ENCODE measurements at regions not wholly inside any gene's neighbourhood (a gene's known extent, or its start where the extent isn't known, plus 50 kb on each side); places are given as distances from the start of the nearest gene placed in this dataset.

DNA sequence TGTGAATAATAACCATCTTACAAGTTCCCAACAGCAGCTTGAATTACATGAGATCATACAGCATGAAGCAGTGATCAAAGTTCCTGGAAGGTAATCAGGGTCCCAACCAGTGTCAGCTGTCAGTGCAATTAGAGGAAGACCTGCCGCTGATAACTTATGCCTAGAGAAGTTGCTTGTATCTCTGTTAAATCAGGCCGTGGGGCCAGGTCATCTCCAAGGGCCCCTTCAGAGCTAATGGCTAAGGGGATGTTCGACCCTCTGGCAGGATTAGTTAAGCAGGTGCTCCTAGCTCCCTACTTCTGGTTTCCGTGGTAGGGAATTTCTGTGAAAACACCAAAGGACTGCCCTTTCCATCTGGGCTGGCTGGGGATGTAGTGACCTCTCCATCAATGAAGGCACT is 251.0 kb downstream of the FAM43A start:
- Histone ChIP-seq H3K27ac (ENCODE audit: low read depth, low read length) (no peak overlapping the region), H3K9me3 (ENCODE audit: insufficient read depth, low read length) (0 out of 2 replicates have a peak, but pooled peaks cover 8% of the 10 kb centered on the region), H3K36me3 (ENCODE audit: low read length) (no peaks in the 10 kb centered on the region), H3K9ac (ENCODE audit: low read length) (no peak overlapping the region), H3F3A (ENCODE audit: insufficient read depth) (no peaks in the 10 kb centered on the region), H2AFZ (ENCODE audit: low read depth, low read length, severe bottlenecking) (no peak overlapping the region), H3K79me2 (ENCODE audit: insufficient read depth, low read length) (no peaks in the 10 kb centered on the region), H4K20me1 (ENCODE audit: low read depth, low read length) (no peaks in the 10 kb centered on the region), H3K4me3 (ENCODE audit: insufficient read depth, low read length, poor library complexity, severe bottlenecking) (no peak overlapping the region), H3K4me2 (ENCODE audit: low read depth, low read length, poor library complexity, severe bottlenecking) (no peak overlapping the region), H3K27me3 (ENCODE audit: low read length) (no peaks in the 10 kb centered on the region), H3K9me2 (replicated peaks; ENCODE audit: insufficient read depth, low read length) (no peaks in the 10 kb centered on the region)
- TF ChIP-seq, protein P1, sequence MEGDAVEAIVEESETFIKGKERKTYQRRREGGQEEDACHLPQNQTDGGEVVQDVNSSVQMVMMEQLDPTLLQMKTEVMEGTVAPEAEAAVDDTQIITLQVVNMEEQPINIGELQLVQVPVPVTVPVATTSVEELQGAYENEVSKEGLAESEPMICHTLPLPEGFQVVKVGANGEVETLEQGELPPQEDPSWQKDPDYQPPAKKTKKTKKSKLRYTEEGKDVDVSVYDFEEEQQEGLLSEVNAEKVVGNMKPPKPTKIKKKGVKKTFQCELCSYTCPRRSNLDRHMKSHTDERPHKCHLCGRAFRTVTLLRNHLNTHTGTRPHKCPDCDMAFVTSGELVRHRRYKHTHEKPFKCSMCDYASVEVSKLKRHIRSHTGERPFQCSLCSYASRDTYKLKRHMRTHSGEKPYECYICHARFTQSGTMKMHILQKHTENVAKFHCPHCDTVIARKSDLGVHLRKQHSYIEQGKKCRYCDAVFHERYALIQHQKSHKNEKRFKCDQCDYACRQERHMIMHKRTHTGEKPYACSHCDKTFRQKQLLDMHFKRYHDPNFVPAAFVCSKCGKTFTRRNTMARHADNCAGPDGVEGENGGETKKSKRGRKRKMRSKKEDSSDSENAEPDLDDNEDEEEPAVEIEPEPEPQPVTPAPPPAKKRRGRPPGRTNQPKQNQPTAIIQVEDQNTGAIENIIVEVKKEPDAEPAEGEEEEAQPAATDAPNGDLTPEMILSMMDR (IDR thresholded peaks at IDR 0.05; ENCODE audit: insufficient read depth, low read length, poor library complexity, severe bottlenecking), result no peak

DNA sequence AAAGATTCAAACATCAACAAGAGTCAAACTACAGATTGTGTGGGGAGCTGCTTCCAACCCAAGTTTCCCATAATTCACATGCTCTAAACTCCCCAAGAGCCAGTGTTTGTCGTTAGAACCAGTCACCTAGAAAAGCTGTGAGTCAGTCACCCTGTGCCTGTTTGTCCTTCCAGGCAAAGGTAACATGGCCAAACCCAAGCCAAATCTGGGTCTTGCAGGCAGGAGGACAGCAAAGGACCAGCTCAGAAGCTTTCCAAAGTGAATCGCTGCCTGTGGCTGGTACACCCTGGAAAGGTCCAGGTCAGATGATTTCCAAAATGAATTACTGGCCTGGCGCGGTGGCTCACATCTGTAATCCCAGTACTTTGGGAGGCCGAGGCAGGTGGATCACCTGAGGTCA is 251.5 kb downstream of the FAM43A start:
- no peak overlapping the region for H3K4me3 ChIP-seq (ENCODE audit: insufficient read depth, low read length, poor library complexity, severe bottlenecking)
- no peak overlapping the region for H2AFZ ChIP-seq (ENCODE audit: low read depth, low read length, severe bottlenecking)
- no peaks in the 10 kb centered on the region for H3K36me3 ChIP-seq (ENCODE audit: low read length)
- H4K20me1 ChIP-seq (ENCODE audit: low read depth, low read length), result no peaks in the 10 kb centered on the region
- 0 out of 2 replicates have a peak, but pooled peaks cover 8% of the 10 kb centered on the region for H3K9me3 ChIP-seq (ENCODE audit: insufficient read depth, low read length)
- H3K9ac ChIP-seq (ENCODE audit: low read length), result no peak overlapping the region
- H3K9me2 ChIP-seq (replicated peaks; ENCODE audit: insufficient read depth, low read length), result no peaks in the 10 kb centered on the region
- no peak overlapping the region for H3K4me2 ChIP-seq (ENCODE audit: low read depth, low read length, poor library complexity, severe bottlenecking)
- H3K27me3 ChIP-seq (ENCODE audit: low read length), result no peaks in the 10 kb centered on the region
- no peak for TF ChIP-seq EZH2phosphoT487 (conservative IDR thresholded peaks at IDR 0.05; ENCODE audit: low read length)
- TF ChIP-seq, protein P1 (IDR thresholded peaks at IDR 0.05; ENCODE audit: insufficient read depth, low read length, poor library complexity, severe bottlenecking), result no peak
- no peak overlapping the region for H3K27ac ChIP-seq (ENCODE audit: low read depth, low read length)
- H3F3A ChIP-seq (ENCODE audit: insufficient read depth), result no peaks in the 10 kb centered on the region
- H3K79me2 ChIP-seq (ENCODE audit: insufficient read depth, low read length), result no peaks in the 10 kb centered on the region

DNA sequence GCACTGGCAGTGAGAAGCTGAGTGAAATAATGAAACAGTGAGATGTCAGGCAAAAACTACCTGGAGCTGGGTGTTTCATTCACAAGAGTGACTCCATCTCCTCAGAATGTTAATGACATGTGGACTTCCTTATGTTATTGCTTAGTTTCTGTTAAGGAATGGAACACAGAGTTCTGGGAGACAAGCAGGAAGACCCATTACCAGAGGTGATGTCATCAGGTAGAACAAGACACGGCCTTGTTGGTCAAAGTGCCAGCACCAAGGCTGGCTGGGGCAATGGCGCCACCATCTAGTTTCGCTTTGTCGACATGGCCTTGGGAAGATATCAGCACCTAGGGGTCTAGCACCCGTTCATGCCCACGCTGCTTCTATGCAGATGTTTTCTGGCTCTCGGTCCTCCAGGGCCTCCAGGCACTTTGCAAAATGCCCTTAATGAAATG is 252.2 kb downstream of the FAM43A start:
- Histone ChIP-seq H3K4me2 (ENCODE audit: low read depth, low read length, poor library complexity, severe bottlenecking) (no peak overlapping the region), H3K9me2 (replicated peaks; ENCODE audit: insufficient read depth, low read length) (no peaks in the 10 kb centered on the region), H3K27me3 (ENCODE audit: low read length) (no peaks in the 10 kb centered on the region), H3K9ac (ENCODE audit: low read length) (no peak overlapping the region), H2AFZ (ENCODE audit: low read depth, low read length, severe bottlenecking) (no peak overlapping the region), H3K27ac (ENCODE audit: low read depth, low read length) (no peak overlapping the region), H3K79me2 (ENCODE audit: insufficient read depth, low read length) (no peaks in the 10 kb centered on the region), H4K20me1 (ENCODE audit: low read depth, low read length) (no peaks in the 10 kb centered on the region), H3K36me3 (ENCODE audit: low read length) (no peaks in the 10 kb centered on the region), H3K9me3 (ENCODE audit: insufficient read depth, low read length) (0 out of 2 replicates have a peak, but pooled peaks cover 3% of the 10 kb centered on the region), H3F3A (ENCODE audit: insufficient read depth) (no peaks in the 10 kb centered on the region), H3K4me3 (ENCODE audit: insufficient read depth, low read length, poor library complexity, severe bottlenecking) (no peak overlapping the region)
- TF ChIP-seq, protein P1 (IDR thresholded peaks at IDR 0.05; ENCODE audit: insufficient read depth, low read length, poor library complexity, severe bottlenecking), result no peak
- TF ChIP-seq EZH2phosphoT487 (conservative IDR thresholded peaks at IDR 0.05; ENCODE audit: low read length), result no peak

Measured in SU-DHL-6 (cell line).